Endothelial cell (in vitro differentiated cells): ENCODE measurements at regions not wholly inside any gene's neighbourhood (a gene's known extent, or its start where the extent isn't known, plus 50 kb on each side); places are given as distances from the start of the nearest gene placed in this dataset.

Experiments
- DNase-seq: peaks from one replicate; pipeline ENCODE4 v3.0.0; 2021; ENCODE audit warnings: low spot score
- H3K27ac Mint-ChIP-seq: one replicate; pipeline ENCODE4 v1.8.0; 2021; ENCODE audit warnings: mixed read lengths, inconsistent platforms; ENCODE audit not compliant: unreplicated experiment
- H3K27me3 Mint-ChIP-seq: one replicate; pipeline ENCODE4 v1.8.0; 2021; ENCODE audit warnings: mild to moderate bottlenecking, moderate library complexity, mixed read lengths, inconsistent platforms; ENCODE audit not compliant: unreplicated experiment
- H3K36me3 Mint-ChIP-seq: one replicate; pipeline ENCODE4 v1.8.0; 2021; ENCODE audit warnings: mild to moderate bottlenecking, low read depth, mixed read lengths, inconsistent platforms; ENCODE audit not compliant: unreplicated experiment
- H3K4me1 Mint-ChIP-seq: one replicate; pipeline ENCODE4 v1.8.0; 2021; ENCODE audit warnings: mild to moderate bottlenecking, mixed read lengths, inconsistent platforms; ENCODE audit not compliant: unreplicated experiment
- H3K4me3 Mint-ChIP-seq: one replicate; pipeline ENCODE4 v1.8.0; 2021; ENCODE audit warnings: mild to moderate bottlenecking, mixed read lengths, inconsistent platforms; ENCODE audit not compliant: unreplicated experiment
- H3K9me3 Mint-ChIP-seq: one replicate; pipeline ENCODE4 v1.8.0; 2021; ENCODE audit warnings: mixed read lengths, inconsistent platforms; ENCODE audit not compliant: unreplicated experiment
- CTCF ChIP-seq: fragments of 200-600 bp; sonication (generic); IDR thresholded peaks from one replicate; pipeline ENCODE4 v1.5.0; 2021; ENCODE audit warnings: antibody characterized with exemption; ENCODE audit not compliant: unreplicated experiment

GRCh38 chr6:21461844-21462518 lies 131.6 kb upstream of the SOX4 start:
- TF ChIP-seq CTCF = no peak
- no peak overlapping the region for H3K27ac Mint-ChIP-seq
- no peak overlapping the region for H3K4me3 Mint-ChIP-seq
- DNase-seq = no peak
- H3K27me3 Mint-ChIP-seq = peaks cover 2% of the 10 kb centered on the region
- no peaks in the 10 kb centered on the region for H3K36me3 Mint-ChIP-seq
- H3K4me1 Mint-ChIP-seq = no peaks in the 10 kb centered on the region
- no peaks in the 10 kb centered on the region for H3K9me3 Mint-ChIP-seq

GRCh38 chr6:21462519-21462852 lies 131.1 kb upstream of the SOX4 start:
- Mint-ChIP-seq H3K27me3 (peaks cover 2% of the 10 kb centered on the region), H3K4me1 (no peaks in the 10 kb centered on the region), H3K27ac (no peak overlapping the region), H3K9me3 (no peaks in the 10 kb centered on the region), H3K4me3 (no peak overlapping the region), H3K36me3 (no peaks in the 10 kb centered on the region)
- TF ChIP-seq CTCF = no peak
- no peak for DNase-seq

GRCh38 chr6:21467091-21467490 lies 126.5 kb upstream of the SOX4 start:
- no peak for DNase-seq
- Mint-ChIP-seq H3K4me3 (no peak overlapping the region), H3K9me3 (no peaks in the 10 kb centered on the region), H3K36me3 (no peaks in the 10 kb centered on the region), H3K27me3 (peaks cover 2% of the 10 kb centered on the region), H3K4me1 (no peaks in the 10 kb centered on the region), H3K27ac (no peak overlapping the region)
- TF ChIP-seq CTCF = no peak

- Mint-ChIP-seq H3K27ac (no peak overlapping the region), H3K4me3 (no peak overlapping the region)
Measured at GRCh38 chr6:21468461-21468860, 125.1 kb upstream of the SOX4 start.

GRCh38 chr6:21469213-21469612 lies 124.3 kb upstream of the SOX4 start:
- no peak for TF ChIP-seq CTCF
- Mint-ChIP-seq H3K36me3 (no peaks in the 10 kb centered on the region), H3K27me3 (peaks cover 2% of the 10 kb centered on the region), H3K9me3 (no peaks in the 10 kb centered on the region), H3K4me3 (no peak overlapping the region), H3K27ac (no peak overlapping the region), H3K4me1 (no peaks in the 10 kb centered on the region)
- no peak for DNase-seq

More at GRCh38 chr6:21468461-21468860, 125.1 kb upstream of the SOX4 start:
- H3K4me1 Mint-ChIP-seq = no peaks in the 10 kb centered on the region
- no peak for DNase-seq
- no peak for TF ChIP-seq CTCF
- H3K9me3 Mint-ChIP-seq = no peaks in the 10 kb centered on the region
- no peaks in the 10 kb centered on the region for H3K36me3 Mint-ChIP-seq
- H3K27me3 Mint-ChIP-seq = peaks cover 2% of the 10 kb centered on the region
